ENCODE measurements at regions not wholly inside any gene's neighbourhood (a gene's known extent, or its start where the extent isn't known, plus 50 kb on each side); places are given as distances from the start of the nearest gene placed in this dataset.

DNA sequence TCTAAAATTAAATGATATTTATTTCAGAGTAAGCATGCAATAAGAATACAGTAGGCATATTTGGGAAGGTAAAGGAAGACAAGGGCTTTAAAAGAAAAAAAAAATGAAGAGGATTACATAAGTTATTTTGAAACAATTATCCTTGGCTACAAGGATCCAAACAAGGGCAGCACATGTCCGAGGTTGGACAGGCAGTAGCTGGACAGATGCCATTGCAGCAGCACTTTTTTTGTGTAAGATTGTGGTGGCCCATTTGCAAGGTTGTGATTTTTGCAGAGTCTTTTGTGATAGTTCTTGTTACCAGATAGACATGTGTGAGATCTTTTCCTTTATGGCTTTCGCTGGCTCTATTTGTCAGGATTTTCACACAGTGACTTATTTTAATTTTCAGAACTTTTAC, 89.4 kb upstream of the COG2 start:
- TF ChIP-seq CTCF (IDR thresholded peaks at IDR 0.05) = no peak
- TF ChIP-seq POLR2A (IDR thresholded peaks at IDR 0.05) = no peak
